K562 (cell line): ENCODE measurements at regions not wholly inside any gene's neighbourhood (a gene's known extent, or its start where the extent isn't known, plus 50 kb on each side); places are given as distances from the start of the nearest gene placed in this dataset.

Source experiments
- ATAC-seq: fragments of 200-7000 bp; cut with Tn5 transposase; 3 replicates; pipeline ENCODE4 v1.9.1; 2020; ENCODE audit warnings: moderate library complexity
- BruUV-seq: library from RNA; stranded (reverse); fragments of 400-500 nt; replicated peaks from 2 replicates; lab custom pipeline; 2021; lab: Mats Ljungman, UMichigan
- CTCF ChIA-PET: fragments of 300-600 bp; formaldehyde crosslinking; extraction: SDS; loops from one replicate; lab custom pipeline; 2021; ENCODE audit warnings: low intra/inter-chr PET ratio; lab: Yijun Ruan, JAX
- POLR2A ChIA-PET: fragments of 300-600, 350-650 bp; sonication (Branson Sonifier 250); formaldehyde crosslinking; extraction: SDS; loops from one replicate; lab custom pipeline; 2021; ENCODE audit warnings: antibody characterized with exemption, inconsistent platforms; lab: Yijun Ruan, JAX
- DNase-seq, 4 experiments: peaks; one replicate each; pipeline versions ENCODE4 v3.0.0 to v3.0.0-alpha.2; 2011 to 2018; ENCODE audit warnings: low spot score in 3 of 4, mixed read lengths in 3 of 4; ENCODE audit errors: extremely low read depth in 1 of 4
- FAIRE-seq: peaks from 2 replicates; lab custom pipeline; 2011; peaks lifted over from hg19 to GRCh38; lab: Jason Lieb, UNC
- H2AFZ ChIP-seq: 2 replicates; pipeline ENCODE4 v1.6.0; 2011; ENCODE audit warnings: low read depth, low read length, control low read depth, inconsistent platforms
- H3K27ac ChIP-seq: fragments of 200-600 bp; 3 replicates; pipeline ENCODE4 v1.8.0; 2011; ENCODE audit warnings: low read depth, mild to moderate bottlenecking, control low read depth, inconsistent platforms, low read length, moderate library complexity, mixed read lengths; ENCODE audit errors: extremely low read depth
- H3K27me3 ChIP-seq, 2 experiments: fragments of 300-600 bp in 1 of 2; 2 replicates in 1 of 2; 3 replicates in 1 of 2; pipeline versions ENCODE4 v1.6.0 to v1.8.0; 2011; ENCODE audit warnings: inconsistent platforms in 2 of 2, low read length in 2 of 2, mild to moderate bottlenecking in 1 of 2, mixed read lengths in 1 of 2, moderate library complexity in 1 of 2; ENCODE audit not compliant: control insufficient read depth in 2 of 2, insufficient read depth in 2 of 2
- H3K36me3 ChIP-seq: fragments of 300-600 bp; 3 replicates; pipeline ENCODE4 v1.8.0; 2011; ENCODE audit warnings: mild to moderate bottlenecking, low read length, inconsistent platforms; ENCODE audit not compliant: control insufficient read depth, insufficient read depth
- H3K4me1 ChIP-seq, 2 experiments: fragments of 200-600 bp in 1 of 2; replicated peaks in 1 of 2; 2 replicates in 1 of 2; 3 replicates in 1 of 2; pipeline versions ENCODE4 v1.5.1 to v1.8.0; 2011; ENCODE audit warnings: inconsistent platforms in 2 of 2, low read length in 2 of 2, mild to moderate bottlenecking in 1 of 2, mixed read lengths in 1 of 2, moderate library complexity in 1 of 2; ENCODE audit not compliant: control insufficient read depth in 2 of 2, insufficient read depth in 2 of 2
- H3K4me2 ChIP-seq: 2 replicates; pipeline ENCODE4 v1.6.1; 2011; ENCODE audit warnings: low read length, control low read depth, inconsistent platforms, mixed read lengths; ENCODE audit not compliant: insufficient read depth
- H3K4me3 ChIP-seq: fragments of 200-600 bp; sonication (generic), shearing (Covaris generic); 2 replicates; pipeline ENCODE4 v1.5.1; 2016; ENCODE audit warnings: control low read depth, inconsistent platforms
- H3K79me2 ChIP-seq: fragments of 200-600 bp; 3 replicates; pipeline ENCODE4 v1.8.0; 2011; ENCODE audit warnings: low read length, inconsistent platforms; ENCODE audit not compliant: control insufficient read depth, insufficient read depth
- H3K9ac ChIP-seq, 2 experiments: 2 replicates each; pipeline versions ENCODE4 v1.6.0 to v1.6.1; 2011; ENCODE audit warnings: low read depth in 2 of 2, low read length in 2 of 2, control low read depth in 1 of 2, inconsistent platforms in 1 of 2, mild to moderate bottlenecking in 1 of 2, mixed read lengths in 1 of 2; ENCODE audit not compliant: insufficient read depth in 1 of 2
- H3K9me1 ChIP-seq: one replicate; pipeline ENCODE4 v1.6.0; 2011; ENCODE audit warnings: inconsistent platforms, mild to moderate bottlenecking, low read length, moderate library complexity; ENCODE audit not compliant: control insufficient read depth, insufficient read depth
- H3K9me3 ChIP-seq: replicated peaks from 2 replicates; pipeline ENCODE4 v1.5.1; 2011; ENCODE audit warnings: low read depth, low read length, inconsistent platforms; ENCODE audit not compliant: control insufficient read depth, insufficient read depth
- H4K20me1 ChIP-seq: replicated peaks from 2 replicates; pipeline ENCODE4 v1.6.1; 2011; ENCODE audit warnings: low read length, inconsistent platforms, mixed read lengths; ENCODE audit not compliant: control insufficient read depth, insufficient read depth
- EGR1 ChIP-seq: fragments of 450-650 bp; conservative IDR thresholded peaks from 2 replicates; pipeline ENCODE4 v1.6.1; 2017; ENCODE audit warnings: mild to moderate bottlenecking
- NFIC ChIP-seq: fragments of 450-650 bp; IDR thresholded peaks from 2 replicates; pipeline ENCODE4 v1.6.1; 2017; ENCODE audit warnings: mild to moderate bottlenecking, inconsistent platforms
- SMARCA4 ChIP-seq: fragments of 450-650 bp; IDR thresholded peaks from 2 replicates; pipeline ENCODE4 v1.6.1; 2016
- SNIP1 ChIP-seq: fragments of 450-650 bp; IDR thresholded peaks from 2 replicates; pipeline ENCODE4 v1.7.1; 2017; ENCODE audit warnings: low read depth, mild to moderate bottlenecking
- TCF7L2 ChIP-seq: fragments of 150-350 bp; IDR thresholded peaks from 2 replicates; pipeline ENCODE4 v1.6.1; 2016; ENCODE audit warnings: low read depth, mild to moderate bottlenecking, low read length, moderate library complexity
- ZNF592 ChIP-seq: fragments of 450-650 bp; IDR thresholded peaks from 2 replicates; pipeline ENCODE4 v1.6.1; 2017; ENCODE audit warnings: antibody characterized with exemption, mild to moderate bottlenecking
- WGBS: fragments of 100-300 bp; shearing (Covaris generic); methylation state at CpG from one replicate; pipeline ENCODE4 v1.1.6; 2016; ENCODE audit warnings: low coverage, mixed read lengths; ENCODE audit not compliant: insufficient coverage; ENCODE audit errors: missing lambda C conversion rate; 5-methylcytosine and 5-hydroxymethylcytosine counted together
- in situ Hi-C: fragments of 300-500 bp; cut with MboI; formaldehyde crosslinking; loops from 4 replicates; pipeline ENCODE4 v1.15.0; 2018; ENCODE audit warnings: inconsistent platforms, mixed read lengths
- intact Hi-C: fragments of 100-400 bp; cut with micrococcal nuclease; formaldehyde crosslinking; loops from 2 replicates; pipeline ENCODE4 v1.14.2; 2022
- TF ChIP-seq, protein P1 (sequence below), 2 experiments: fragments of 450-650 bp; IDR thresholded peaks; 2 replicates each; pipeline ENCODE4 v1.6.1; 2016; ENCODE audit warnings: mild to moderate bottlenecking in 2 of 2, borderline replicate concordance in 1 of 2, low read depth in 1 of 2, moderate library complexity in 1 of 2

GRCh38 chr15:34494084-34494399 is 56.4 kb upstream of the GOLGA8A start:
- Histone ChIP-seq H3K36me3 (no peaks in the 10 kb centered on the region), H3K4me1 (peaks cover 0 to 4% of the 10 kb centered on the region in 2 experiments; a peak in 3 of 5 replicates), H4K20me1 (no peaks in the 10 kb centered on the region), H3K4me3 (no peak overlapping the region), H3K27me3 (no peaks in the 10 kb centered on the region), H3K4me2 (no peak overlapping the region), H3K9me1 (no peaks in the 10 kb centered on the region), H3K27ac (no peak overlapping the region), H2AFZ (no peak overlapping the region), H3K9ac (no peak overlapping the region), H3K79me2 (no peaks in the 10 kb centered on the region), H3K9me3 (no peaks in the 10 kb centered on the region)
- CTCF ChIA-PET = no interaction called here
- in situ Hi-C loops (no loop called here), intact Hi-C loops (no loop called here)
- no peak for DNase-seq
- POLR2A ChIA-PET = interaction anchor here (0.7 kb wide), 1 partner anchor 21 kb away, joined by 3 read pairs; no protein-coding TSS in a partner anchor
- ATAC-seq = no peak
- FAIRE-seq = no peak
- WGBS = 80% methylated on average over 14 of the region's 20 CpGs
- BruUV-seq = no TSS peak
- TF ChIP-seq NFIC (no peak), ZNF592 (no peak), SMARCA4 (no peak), SNIP1 (no peak), EGR1 (no peak), TCF7L2 (no peak)
- TF ChIP-seq, protein P1, sequence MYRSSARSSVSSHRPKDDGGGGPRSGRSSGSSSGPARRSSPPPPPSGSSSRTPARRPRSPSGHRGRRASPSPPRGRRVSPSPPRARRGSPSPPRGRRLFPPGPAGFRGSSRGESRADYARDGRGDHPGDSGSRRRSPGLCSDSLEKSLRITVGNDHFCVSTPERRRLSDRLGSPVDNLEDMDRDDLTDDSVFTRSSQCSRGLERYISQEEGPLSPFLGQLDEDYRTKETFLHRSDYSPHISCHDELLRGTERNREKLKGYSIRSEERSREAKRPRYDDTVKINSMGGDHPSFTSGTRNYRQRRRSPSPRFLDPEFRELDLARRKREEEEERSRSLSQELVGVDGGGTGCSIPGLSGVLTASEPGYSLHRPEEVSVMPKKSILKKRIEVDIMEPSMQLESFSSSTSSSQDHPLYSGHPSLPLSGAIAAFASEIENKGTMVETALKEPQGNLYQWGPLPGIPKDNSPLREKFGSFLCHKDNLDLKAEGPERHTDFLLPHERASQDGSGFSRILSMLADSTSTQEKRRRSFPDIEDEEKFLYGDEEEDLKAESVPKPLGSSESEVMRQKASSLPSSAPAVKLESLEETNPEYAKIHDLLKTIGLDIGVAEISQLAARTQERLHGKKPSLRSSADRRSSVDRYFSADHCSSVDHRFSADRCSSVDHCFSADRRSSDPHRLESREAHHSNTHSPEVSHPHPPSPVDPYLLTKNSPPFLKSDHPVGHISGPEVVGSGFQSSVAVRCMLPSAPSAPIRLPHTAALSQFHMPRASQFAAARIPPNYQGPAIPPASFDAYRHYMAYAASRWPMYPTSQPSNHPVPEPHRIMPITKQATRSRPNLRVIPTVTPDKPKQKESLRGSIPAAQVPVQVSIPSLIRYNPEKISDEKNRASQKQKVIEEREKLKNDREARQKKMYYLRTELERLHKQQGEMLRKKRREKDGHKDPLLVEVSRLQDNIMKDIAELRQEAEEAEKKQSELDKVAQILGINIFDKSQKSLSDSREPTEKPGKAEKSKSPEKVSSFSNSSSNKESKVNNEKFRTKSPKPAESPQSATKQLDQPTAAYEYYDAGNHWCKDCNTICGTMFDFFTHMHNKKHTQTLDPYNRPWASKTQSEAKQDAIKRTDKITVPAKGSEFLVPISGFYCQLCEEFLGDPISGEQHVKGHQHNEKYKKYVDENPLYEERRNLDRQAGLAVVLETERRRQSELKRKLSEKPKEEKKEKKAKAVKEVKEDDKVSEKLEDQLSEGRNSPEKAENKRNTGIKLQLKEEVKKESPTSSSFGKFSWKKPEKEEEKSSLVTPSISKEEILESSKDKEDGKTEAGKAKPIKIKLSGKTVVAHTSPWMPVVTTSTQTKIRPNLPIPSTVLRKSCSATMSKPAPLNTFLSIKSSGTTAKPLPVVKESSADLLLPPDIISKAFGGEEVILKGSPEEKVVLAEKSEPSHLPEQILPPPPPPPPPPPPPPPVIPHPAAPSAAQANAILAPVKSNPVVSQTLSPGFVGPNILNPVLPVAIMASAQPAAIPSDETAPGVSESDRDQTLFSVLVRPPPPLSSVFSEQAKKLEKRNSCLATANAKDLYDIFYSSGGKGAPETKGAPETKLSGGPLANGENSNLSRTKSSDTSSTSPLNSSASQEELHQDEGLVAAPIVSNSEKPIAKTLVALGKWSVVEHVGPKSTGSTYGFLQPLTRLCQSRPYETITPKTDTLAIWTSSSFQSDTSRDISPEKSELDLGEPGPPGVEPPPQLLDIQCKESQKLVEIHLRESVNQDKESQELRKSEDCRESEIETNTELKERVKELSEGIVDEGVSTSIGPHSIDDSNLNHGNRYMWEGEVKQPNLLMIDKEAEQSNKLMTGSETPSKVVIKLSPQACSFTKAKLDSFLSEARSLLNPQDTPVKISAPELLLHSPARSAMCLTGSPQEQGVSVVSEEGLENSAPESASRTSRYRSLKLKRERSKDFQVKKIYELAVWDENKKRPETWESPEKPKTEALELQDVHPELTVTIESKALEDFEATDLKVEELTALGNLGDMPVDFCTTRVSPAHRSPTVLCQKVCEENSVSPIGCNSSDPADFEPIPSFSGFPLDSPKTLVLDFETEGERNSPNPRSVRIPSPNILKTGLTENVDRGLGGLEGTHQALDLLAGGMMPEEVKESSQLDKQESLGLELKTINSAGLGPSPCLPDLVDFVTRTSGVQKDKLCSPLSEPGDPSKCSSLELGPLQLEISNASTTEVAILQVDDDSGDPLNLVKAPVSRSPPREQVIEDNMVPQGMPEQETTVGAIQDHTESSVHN (IDR thresholded peaks at IDR 0.05; ENCODE audit: borderline replicate concordance in 1 of 2, low read depth in 1 of 2) = no peak
